AG08395 (cell line): ENCODE measurements at regions not wholly inside any gene's neighbourhood (a gene's known extent, or its start where the extent isn't known, plus 50 kb on each side); places are given as distances from the start of the nearest gene placed in this dataset.
"Not testable (repeated sequence)": the region's sequence is repeated elsewhere in the genome, so short reads cannot be mapped to it uniquely, and the experiment has no call there.

Experiments used
- DNase-seq: peaks from one replicate; pipeline ENCODE4 v3.0.0; 2012; ENCODE audit warnings: mixed read lengths, low spot score

- no peak for DNase-seq
Measured at GRCh38 chr2:106257830-106258229, 63.7 kb upstream of the UXS1 start.

DNA sequence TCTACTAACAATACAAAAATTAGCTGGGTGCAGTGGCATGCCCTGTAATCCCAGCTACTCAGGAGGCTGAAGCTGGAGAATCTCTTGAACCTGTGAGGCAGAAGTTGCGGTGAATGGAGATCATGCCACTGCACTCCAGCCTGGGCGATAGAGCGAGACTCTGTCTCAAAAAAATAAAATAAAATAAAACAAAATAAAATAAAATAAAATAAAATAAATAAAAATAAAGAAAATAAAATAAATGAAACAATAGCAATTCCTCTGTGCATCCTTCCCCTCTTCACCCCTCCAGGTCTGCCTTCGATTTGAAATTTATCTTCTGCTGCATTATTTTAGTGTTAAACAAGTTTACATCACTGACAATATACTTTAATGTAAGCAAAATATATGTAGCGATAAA is 63.0 kb upstream of the UXS1 start:
- DNase-seq: no peak

GRCh38 chr2:106249157-106249828 is 55.2 kb upstream of the UXS1 start:
- DNase-seq: not testable (repeated sequence)

DNA sequence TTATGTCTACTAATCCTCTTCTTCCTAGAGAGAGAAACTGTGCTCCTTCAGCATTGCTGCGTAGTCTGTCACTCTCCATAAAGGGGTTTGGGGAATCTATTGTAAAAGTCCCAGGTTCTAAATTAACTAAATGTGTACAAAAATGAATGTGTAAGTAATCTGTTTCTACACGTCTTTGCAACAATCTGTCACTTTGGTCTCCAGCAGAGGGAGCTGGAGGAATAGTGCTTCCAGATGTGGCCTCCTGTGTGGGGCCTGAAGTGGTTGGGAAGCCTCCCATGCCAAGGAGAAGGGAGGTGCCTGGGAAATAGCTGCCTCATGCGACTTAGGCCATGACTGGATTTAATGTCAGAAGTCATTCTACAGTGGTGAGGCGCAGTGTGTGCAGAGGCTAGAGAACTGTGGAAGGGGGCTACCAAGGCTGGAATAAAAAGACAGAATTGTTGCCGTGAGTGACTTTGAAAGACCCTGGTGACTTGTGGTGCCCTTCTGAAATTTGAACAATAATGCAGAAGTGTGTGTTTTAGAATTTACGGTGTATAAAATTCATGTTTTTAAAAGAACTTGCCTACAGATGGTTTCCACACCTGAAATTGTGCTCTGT is 54.5 kb upstream of the UXS1 start:
- not testable (repeated sequence) for DNase-seq
